ENCODE measurements at regions not wholly inside any gene's neighbourhood (a gene's known extent, or its start where the extent isn't known, plus 50 kb on each side); places are given as distances from the start of the nearest gene placed in this dataset.

GRCh38 chr7:10799475-10799874 is 174.2 kb upstream of the PHF14 start:
- no peak for DNase-seq

- no peak for DNase-seq
Measured at GRCh38 chr7:10802011-10802410, 171.7 kb upstream of the PHF14 start.

GRCh38 chr7:10802526-10802925 is 171.1 kb upstream of the PHF14 start:
- DNase-seq: peak; percentile 79

GRCh38 chr7:10803720-10804119 is 170.0 kb upstream of the PHF14 start:
- DNase-seq: no peak

GRCh38 chr7:10804770-10805169 is 168.9 kb upstream of the PHF14 start:
- DNase-seq: no peak

GRCh38 chr7:10815546-10815945 is 158.1 kb upstream of the PHF14 start:
- no peak for DNase-seq

- DNase-seq: no peak
Measured at GRCh38 chr7:10821156-10821555, 152.5 kb upstream of the PHF14 start.

GRCh38 chr7:10824154-10824553 is 149.5 kb upstream of the PHF14 start:
- DNase-seq: no peak

GRCh38 chr7:10838228-10838627 is 135.4 kb upstream of the PHF14 start:
- no peak for DNase-seq

- no peak for DNase-seq
Measured at GRCh38 chr7:10845225-10845624, 128.4 kb upstream of the PHF14 start.

GRCh38 chr7:10855583-10855982 is 118.1 kb upstream of the PHF14 start:
- DNase-seq: no peak

- DNase-seq: no peak
Measured at GRCh38 chr7:10860516-10860915, 113.2 kb upstream of the PHF14 start.

GRCh38 chr7:10863476-10863875 is 110.2 kb upstream of the PHF14 start:
- DNase-seq: no peak

- no peak for DNase-seq
Measured at GRCh38 chr7:10874666-10875065, 99.0 kb upstream of the PHF14 start.

GRCh38 chr7:10875080-10875479 is 98.6 kb upstream of the PHF14 start:
- no peak for DNase-seq

GRCh38 chr7:10888861-10889260 is 84.8 kb upstream of the PHF14 start:
- no peak for DNase-seq

GRCh38 chr7:10889266-10889898 is 84.3 kb upstream of the PHF14 start:
- peak; percentile 52 for DNase-seq

GRCh38 chr7:10908600-10908999 is 65.1 kb upstream of the PHF14 start:
- no peak for DNase-seq

GRCh38 chr7:10910447-10910846 is 63.2 kb upstream of the PHF14 start:
- no peak for DNase-seq

- no peak for DNase-seq
Measured at GRCh38 chr7:10912077-10912476, 61.6 kb upstream of the PHF14 start.

GRCh38 chr7:10913457-10913856 is 60.2 kb upstream of the PHF14 start:
- no peak for DNase-seq

GRCh38 chr7:10918093-10918590 is 55.5 kb upstream of the PHF14 start:
- no peak for DNase-seq

- no peak for DNase-seq
Measured at GRCh38 chr7:10919923-10920322, 53.7 kb upstream of the PHF14 start.

All from fibroblast of skin of scalp (primary cell).